Stimulated activated CD8-positive, alpha-beta memory T cell treated with anti-CD3 and anti-CD28 coated beads, Interleukin-12 subunit alpha, Interleukin-12 subunit beta, amount 100 ng/mL, for 1 hour (primary cell): ENCODE measurements at regions not wholly inside any gene's neighbourhood (a gene's known extent, or its start where the extent isn't known, plus 50 kb on each side); places are given as distances from the start of the nearest gene placed in this dataset.

Experiments
- DNase-seq: peaks from one replicate; pipeline ENCODE4 v3.0.0-alpha.2; 2020; ENCODE audit warnings: low read depth

DNA sequence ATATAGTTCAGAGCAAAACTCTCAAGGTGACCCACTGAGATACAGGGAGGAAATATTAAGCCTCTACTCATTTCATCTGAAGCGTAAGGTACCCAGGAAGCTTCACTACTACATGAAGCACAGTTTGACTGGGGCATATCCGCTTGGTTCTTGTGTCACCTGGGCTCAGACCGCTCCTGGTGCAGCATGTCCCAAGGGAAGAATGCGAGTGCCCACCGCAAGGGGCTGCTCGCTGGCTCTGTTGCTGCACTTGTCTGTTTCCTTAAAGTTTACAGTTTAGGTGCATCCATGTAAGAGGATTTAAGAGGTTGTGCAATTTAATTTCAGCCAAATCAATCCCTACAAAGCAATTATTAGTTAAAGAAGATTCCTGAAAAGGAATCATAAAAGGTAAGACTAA lies 507.8 kb downstream of the FBXO15 start:
- no peak for DNase-seq

DNA sequence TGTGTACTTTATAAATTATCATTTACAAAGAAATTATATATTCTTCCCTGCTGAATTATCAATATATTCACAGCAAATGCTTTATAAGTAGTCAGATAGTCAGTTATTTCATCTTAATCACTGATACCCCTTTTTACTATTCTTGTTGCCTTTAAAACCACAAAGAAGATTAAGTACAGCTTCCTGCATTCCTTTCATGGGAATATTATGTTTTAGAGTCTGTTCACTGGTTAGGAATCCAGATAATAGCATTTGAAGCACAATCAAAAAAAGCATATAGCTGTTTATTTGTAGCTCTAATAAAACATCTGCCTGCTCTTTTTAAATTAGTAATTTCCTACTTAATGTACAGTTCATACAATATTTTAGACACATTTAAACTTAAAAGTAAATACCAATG lies 508.9 kb downstream of the FBXO15 start:
- DNase-seq = no peak

DNA sequence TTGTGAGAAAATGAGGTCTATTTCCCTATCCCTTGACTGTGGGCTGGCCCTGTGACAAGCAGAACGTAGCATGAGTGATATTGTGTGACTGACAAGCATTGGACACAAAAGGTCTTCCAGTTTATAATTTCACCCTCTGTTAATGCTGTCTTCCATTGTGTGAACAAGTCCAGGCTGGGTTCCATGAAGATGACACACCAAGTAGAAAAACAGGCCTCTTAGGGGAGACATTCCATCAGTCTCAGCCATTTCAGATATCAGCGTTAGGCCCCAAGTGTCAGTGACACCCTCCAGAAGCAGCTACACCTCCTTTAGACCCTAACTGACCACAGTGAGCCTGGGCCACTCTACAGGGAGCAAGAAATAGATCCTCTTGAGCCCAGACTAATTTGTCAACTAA lies 511.3 kb downstream of the FBXO15 start:
- no peak for DNase-seq

DNA sequence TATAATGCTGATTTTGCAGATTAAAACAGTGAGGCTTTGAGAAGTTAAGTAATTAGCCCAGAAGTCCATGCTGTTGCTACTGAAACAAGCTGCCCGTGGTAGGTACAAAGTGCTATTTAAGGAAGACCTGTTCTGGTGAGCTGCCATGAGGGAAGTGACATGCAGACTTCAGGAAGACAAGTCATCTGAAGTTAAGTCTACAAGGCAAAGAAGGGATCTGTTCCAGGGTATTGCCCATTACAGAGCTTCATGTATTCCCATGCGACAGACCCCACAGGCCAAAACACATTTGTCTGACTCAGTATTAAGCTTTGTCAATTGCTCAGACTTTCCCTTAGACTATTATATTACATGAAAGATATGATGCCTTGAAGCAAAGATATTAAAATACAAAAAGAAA lies 520.8 kb downstream of the FBXO15 start:
- DNase-seq = no peak

DNA sequence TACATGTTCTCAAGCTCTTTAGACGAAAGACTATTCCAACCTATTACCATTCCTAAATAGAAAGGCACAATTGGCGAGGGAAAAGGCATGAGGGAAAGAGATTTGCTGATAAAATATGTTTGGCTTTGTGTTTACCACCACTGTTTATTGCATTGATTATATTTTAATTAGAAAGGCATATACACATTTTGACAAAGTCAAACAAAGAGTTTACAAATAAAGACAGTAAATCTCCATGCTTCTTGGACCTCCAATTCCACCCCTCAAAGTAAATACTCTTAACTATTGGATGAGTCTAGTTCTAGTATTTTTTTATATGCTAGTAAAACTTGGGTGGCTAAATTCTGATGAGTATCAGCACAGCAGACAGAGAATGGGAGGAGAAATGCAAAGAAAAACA lies 521.4 kb downstream of the FBXO15 start:
- DNase-seq = no peak

DNA sequence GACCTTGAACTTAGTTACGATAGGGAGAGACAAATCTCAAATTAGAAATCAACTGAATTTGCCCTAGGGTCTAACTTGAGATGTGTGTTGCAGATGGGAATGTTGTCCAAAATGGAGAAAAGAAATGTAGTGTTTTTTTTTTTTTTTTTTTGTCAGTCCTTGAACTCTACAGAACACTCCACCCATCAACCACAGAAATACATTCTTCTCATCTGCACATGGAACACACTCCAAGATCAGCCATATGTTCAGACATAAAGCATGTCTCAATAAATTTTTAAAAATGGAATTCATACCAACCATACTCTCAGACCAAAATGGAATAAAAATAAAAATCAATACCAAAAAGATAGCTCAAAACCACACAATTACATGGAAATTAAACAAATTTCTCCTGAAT lies 526.5 kb downstream of the FBXO15 start:
- no peak for DNase-seq

DNA sequence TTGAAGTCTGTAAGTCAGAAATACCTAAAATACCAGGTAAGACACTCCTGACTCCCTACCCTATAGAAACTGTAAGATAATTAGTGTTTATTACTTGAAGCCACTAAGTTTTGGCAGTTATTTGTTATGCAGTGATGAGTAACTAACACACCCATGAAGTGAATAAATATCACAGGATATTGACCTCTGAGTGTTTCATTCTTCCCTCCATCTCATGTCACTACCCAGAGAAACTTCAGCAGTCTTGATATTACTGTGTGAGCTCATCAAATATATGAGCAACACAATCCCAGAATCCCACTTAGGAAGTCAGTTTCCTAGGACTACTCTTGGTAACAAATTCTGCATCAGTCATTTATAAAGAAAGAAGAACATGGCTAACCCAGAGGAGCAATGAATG lies 529.7 kb downstream of the FBXO15 start:
- DNase-seq = no peak

DNA sequence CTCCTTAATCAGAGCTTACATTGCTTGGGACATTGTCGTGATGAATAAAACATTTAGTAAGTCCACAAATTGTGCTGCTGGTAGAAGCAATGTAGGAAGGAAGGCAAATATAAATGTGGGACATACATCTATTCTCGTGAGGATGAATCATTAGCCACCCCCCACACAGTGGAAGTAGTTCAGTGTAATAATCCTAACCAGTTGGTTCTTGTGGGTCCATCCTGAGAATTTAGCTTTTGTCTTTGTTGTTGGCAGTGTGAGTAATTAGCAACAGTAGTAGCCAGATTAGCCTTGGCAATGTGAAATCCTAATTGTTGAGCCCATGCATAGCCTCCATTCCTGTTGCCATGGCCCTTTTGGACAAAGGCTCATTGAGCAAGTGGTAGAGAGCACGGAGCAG lies 532.1 kb downstream of the FBXO15 start:
- DNase-seq = no peak

DNA sequence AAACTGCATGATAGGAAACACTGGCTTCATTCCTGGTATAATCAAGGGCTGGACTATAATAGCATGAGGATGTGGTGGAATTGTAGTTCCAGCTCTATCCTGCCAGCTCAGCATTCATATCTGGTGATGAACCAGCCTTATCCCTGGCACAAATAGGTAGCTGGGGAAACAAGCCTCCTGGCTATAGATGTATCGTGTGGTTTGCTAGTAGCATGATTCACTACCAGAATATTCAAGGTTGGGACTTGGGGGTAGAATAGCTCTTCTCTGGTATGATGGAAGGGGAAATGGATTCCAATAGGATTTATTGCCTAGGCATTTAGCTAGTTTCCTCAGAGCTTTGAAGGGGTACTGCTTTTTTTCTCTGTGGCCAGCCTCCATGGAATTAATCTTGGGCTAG lies 532.8 kb downstream of the FBXO15 start:
- no peak for DNase-seq

DNA sequence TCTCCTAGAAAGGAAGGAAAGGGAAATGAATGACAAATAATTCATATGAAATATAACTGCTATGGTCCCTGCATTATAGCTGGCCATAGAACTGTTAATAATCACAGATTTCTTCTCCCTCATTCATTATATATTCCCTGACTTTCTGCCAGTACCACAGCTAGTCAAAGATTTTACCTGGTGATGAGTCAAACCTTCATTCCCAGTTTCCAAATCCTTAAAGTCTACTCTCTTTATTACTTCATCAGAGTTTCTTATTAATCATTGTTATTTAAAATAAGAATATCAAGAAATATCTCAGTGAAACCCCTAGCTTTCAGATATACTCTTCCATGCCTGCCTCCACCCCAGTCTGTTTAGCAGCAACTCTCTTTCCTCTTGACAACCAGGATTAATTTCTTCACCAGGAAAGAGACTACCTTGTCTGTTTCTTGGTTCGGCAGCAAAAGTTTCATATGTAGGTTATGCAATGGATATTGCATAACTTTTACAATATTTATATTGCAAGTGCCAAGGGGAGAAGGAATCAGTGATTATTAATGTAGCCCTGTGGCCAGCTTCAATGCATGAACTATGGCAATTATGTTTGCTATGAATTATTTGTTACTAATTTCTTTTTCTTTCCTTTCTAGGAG lies 533.8 kb downstream of the FBXO15 start:
- DNase-seq = no peak

DNA sequence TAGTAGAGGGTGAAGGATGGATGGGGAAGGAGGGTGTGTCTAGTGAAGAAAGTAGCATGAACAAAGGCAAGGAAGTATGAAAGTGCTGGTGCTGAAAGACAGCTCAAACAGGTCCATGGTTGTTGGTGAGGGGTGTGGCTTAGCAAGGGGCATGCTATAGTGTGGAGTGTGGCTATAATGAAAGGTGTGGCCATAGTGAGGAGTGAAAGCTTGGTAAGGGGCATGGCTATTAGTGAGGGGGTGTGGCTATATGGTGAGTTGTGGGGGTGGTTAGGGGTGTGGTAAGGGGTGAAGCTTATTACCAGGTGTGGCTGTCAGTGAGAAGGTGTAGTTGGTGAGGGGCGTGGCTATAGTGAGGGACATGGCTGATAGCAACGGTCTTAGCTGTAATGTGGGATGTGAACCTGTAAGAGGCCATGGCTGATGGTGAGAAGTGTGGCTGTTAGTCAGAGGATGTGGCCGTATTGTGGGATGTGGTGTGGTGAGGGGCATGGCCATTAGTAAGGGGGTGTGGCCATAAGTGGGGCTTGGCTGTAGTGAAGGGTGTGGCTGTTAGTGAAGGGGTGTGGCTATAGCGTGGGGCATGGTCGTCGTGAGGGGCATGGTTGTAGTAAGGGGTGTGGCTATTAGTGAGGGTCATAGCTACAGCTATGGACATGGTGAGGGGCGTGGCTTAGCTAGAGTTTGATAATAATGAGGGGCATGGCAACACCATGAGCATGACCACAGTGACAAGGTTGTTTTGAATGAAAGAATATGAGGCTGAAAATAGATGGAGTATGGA lies 549.6 kb downstream of the FBXO15 start:
- no peak for DNase-seq

DNA sequence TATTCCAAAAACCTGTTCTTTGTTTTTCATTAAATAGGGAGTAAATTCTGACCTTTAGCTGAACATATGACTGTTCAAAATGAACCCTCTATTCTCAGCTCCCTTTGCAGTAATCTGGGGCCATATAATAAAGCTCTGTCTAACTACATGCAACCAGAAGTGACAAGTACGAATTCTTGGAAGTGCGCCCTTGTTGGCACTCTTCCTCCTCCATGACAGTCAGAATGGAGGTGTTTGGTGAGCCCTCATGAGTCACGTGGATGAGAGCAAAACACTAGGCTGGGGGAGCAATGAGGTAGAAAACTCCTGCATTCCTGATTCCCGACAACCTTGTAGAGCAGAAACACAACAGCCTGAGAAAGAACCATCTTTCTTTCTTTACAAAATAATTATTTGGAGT lies 552.9 kb downstream of the FBXO15 start:
- no peak for DNase-seq

DNA sequence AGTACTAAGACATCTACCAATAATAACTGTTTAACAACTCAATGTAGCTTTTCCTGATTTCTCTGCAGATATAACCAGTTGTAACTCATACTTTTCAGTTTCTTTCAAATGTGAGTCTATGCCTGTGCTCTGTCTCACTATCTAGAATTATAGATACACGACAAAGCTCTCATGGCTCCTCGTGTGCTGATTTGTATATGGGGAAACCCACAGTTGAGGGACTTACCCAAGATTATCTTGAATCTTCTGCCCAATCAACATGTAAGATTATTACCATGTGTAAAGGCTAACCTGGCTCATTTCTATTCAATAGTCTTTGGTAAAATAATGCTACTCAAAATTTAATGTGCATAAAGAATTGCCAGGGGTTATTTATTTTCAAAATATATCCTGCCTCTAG lies 554.4 kb downstream of the FBXO15 start:
- no peak for DNase-seq

DNA sequence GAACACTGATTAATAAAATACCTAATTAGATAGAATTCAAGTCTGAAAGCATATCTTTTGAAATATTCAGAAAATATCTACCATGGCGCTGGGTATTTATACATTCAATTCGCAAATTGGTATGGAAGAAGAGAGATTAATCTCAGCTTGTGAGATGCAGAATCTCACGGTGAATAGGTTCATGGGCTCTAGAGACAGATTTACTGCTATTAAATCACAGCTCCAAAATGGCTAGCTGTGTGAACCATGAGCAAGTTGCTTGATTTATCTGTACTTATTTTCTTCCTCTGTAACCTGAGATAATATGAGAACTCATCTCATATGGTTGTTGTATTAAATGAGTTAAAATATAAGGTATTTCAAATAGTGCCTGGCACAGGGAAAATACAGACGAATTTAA lies 556.7 kb downstream of the FBXO15 start:
- DNase-seq = no peak

DNA sequence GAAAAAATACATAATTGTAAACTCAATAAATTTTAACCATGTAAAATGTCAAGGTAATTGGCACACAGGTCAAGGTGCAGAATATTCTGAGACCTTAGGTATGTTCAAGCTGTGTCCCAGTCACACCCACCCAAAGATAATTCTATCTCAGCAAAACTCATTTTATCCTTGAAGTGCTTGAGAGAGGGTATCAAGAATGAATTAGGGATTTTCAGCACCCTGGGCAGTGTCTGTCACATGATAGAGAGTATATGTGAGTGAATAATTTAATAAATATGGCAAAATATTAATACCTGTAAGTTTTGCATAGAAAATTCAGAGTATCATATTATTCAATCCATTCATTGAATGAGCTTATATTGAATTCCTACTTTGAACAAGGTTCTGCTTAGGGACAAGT lies 567.9 kb downstream of the FBXO15 start:
- no peak for DNase-seq

DNA sequence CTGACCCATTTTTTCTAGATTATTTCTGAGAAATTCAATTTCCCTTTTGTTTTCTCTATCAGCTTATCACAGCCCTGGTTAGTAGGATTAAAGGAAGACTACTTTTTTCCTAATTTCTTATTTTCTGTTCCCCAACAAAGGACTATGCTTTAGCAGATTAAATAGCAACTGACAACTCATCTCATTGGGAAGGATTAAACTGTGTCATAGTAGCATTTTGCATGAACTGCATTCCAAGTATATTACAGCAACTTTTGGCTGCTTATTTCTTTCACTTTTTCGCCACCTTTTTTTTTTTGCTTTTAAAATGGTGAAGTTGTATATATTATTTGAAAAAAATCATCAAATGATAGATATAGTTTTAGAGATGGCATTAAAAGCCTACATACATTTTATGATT lies 570.3 kb downstream of the FBXO15 start:
- DNase-seq = no peak

DNA sequence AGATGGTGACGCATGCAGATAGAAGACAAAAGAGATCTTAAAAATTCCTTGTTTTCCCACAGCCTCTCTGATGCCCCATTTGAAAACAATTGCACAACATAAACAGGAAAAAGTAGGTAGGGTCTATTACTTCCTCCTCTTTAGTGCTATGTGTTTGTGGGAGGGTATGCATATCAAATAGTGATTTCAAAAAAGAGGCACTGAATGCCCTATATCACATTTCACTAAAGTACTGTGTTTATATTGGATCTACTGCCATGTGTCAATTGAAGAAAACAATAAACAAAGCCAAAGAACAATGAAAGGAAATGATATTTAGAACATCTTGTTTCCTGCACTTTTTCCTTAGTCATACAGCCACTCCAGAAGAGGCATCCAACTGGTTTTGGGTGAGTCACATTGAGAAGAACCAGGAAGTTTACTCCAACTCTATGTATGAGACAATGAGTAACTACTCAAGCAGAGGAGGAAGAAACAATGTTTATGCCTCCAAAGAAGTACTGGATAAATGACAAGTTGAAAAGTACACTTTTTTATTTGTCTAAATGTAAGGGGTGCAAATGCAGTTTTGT lies 583.6 kb downstream of the FBXO15 start:
- DNase-seq = no peak

DNA sequence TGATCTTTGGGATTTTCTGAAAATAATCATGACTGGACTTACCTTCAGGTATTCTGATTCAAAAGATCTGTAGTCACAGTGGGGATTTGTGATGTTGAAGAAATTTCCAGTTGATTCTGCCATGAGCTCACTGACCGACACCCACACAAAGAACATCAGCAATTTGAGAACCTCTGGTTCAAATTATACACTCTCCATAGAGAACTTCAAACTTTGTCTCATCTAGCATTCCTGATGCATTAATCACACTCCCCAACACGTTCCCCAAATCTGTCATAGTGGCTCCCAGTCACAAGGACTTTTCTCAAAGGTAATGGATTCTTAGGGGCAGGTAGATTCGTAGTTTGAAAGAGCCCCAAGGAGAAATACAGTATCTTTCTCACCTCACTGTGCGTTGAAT lies 584.3 kb downstream of the FBXO15 start:
- DNase-seq = no peak

DNA sequence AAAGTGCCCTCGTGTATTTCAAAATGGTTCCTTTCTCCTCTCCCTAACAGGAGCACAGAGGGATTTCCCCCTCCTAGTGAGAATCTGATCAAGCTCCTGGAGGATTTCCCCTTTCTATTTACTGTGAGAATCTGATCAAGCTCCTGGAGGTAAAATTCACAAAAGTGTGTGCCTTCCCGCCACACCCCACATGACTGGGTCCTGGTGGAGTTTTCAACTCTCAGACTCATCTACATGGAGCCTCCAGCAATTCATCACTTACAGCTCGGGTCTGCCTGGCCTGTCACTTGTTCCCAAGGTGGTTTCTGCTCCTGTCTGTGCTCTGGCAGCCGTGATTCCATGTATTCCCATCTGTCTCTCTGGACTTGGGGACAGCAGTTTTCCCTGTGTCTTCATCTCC lies 590.7 kb downstream of the FBXO15 start:
- DNase-seq = no peak

DNA sequence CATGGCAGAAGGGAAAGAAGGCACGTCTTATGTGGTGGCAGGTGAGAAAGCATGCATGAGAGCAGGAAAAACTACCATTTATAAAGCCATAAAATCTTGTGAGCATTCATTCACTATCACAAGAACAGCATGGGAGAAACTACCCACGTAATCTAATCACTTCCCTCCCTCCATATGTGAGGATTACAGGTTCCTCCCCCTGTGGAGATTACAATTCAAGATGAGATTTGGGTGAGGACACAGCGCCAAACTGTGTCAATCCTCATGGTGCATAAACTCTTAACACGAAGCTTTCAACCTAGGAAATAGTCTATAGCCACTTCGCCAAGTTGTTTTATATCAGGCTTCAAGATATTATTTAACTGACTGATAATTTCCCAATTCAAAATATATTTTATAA lies 595.5 kb downstream of the FBXO15 start:
- no peak for DNase-seq

DNA sequence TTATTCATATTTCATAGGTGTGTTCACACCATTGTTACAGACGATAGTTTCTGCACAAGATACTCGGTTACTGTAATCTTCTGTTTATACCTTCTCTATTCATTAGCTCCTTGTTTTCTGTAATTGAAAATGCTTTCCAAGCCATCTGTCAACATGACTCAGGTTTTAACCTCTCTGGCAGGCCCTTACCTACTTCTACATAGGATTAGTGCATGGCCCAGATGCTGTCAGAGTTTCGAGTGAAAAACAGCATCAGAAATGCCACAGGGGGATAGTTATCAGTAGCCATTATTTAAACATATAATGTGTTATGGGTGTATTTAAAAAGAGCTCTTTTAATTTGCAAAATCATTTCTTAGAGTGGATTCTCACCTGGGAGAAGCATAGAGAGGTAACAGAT lies 596.4 kb downstream of the FBXO15 start:
- DNase-seq = no peak

DNA sequence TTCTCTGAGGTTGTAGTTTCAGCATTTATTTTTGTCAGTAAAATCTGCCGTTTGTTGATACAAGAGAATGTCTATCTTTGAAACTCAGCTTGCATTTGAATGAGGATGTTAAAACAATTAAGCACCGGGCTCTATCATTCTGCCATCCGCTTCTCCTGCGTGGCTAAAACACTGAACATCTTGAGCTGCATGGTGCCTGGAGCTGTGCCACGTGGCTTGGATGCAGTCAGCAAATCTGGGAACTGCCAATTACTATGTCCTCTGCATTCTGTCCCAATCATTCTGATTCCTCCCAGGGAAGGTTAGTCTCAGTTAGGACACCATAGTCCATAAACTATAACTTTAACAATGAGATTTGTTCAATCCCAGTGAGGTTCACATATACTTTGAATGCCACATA lies 598.4 kb downstream of the FBXO15 start:
- DNase-seq = no peak

DNA sequence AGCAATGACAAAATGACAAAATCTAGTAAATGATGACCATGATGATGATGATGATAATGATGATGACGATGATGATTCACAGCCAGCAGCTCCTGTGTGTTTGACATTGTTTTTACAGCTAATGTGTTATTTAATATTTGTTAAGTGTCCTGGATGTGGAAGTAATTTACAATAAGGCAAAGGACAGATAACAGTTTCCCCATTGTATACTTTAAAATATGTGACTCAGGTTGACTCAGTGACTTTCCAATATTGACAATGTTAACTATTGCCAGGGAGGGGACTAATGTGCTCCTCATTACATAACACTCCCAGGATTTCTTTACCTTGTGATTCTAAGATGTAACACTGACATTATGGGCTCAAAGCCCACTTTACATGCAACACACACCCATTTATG lies 602.2 kb downstream of the FBXO15 start:
- DNase-seq = no peak

DNA sequence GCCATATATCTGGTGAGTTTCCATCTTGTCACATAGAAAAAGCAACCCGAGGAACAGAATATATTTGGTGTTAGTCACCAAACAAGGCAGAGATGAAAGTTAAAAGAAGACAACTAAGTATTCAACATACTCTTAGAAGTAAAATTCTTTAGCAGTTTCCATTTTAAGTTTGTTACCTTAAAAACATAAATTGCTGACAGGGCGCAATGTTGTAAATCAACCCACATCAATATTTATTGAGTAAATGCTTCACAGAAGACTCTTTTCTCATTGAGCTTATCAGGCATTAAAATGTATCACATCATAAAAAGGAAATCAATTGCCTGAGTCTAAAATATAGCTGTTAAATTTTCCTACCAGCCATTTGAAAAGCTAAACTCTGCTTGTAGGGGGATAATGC lies 603.0 kb downstream of the FBXO15 start:
- DNase-seq = no peak
